Neural cell (in vitro differentiated cells): ENCODE measurements at regions not wholly inside any gene's neighbourhood (a gene's known extent, or its start where the extent isn't known, plus 50 kb on each side); places are given as distances from the start of the nearest gene placed in this dataset.

Experiments used
- H2AFZ ChIP-seq: fragments of 200-600, 300-800 bp; sonication (generic), shearing (Covaris generic); 2 replicates; pipeline ENCODE4 v1.6.0; 2014; ENCODE audit warnings: low read depth, mild to moderate bottlenecking, antibody characterized with exemption, low read length, moderate library complexity
- H3F3A ChIP-seq: fragments of 200-600 bp; shearing (Covaris generic); 2 replicates; pipeline ENCODE4 v1.6.1; 2016; ENCODE audit warnings: mild to moderate bottlenecking, moderate library complexity, mixed read lengths, antibody characterized with exemption, low read length; ENCODE audit not compliant: insufficient read depth, poor library complexity, severe bottlenecking
- H3K27ac ChIP-seq: fragments of 200-600, 300-800 bp; sonication (generic), shearing (Covaris generic); 2 replicates; pipeline ENCODE4 v1.5.1; 2014; ENCODE audit warnings: mild to moderate bottlenecking, low read length, moderate library complexity
- H3K27me3 ChIP-seq: fragments of 300-800, 200-600 bp; sonication (generic), shearing (Covaris generic); 2 replicates; pipeline ENCODE4 v1.6.0; 2014; ENCODE audit warnings: mild to moderate bottlenecking, low read depth, low read length, moderate library complexity; ENCODE audit not compliant: insufficient read depth
- H3K36me3 ChIP-seq: fragments of 300-800, 200-600 bp; sonication (generic), shearing (Covaris generic); 2 replicates; pipeline ENCODE4 v1.5.1; 2014; ENCODE audit warnings: mild to moderate bottlenecking, antibody characterized with exemption, low read length, moderate library complexity; ENCODE audit not compliant: insufficient read depth
- H3K4me2 ChIP-seq: fragments of 300-800, 200-600 bp; sonication (generic), shearing (Covaris generic); 2 replicates; pipeline ENCODE4 v1.6.0; 2014; ENCODE audit warnings: mild to moderate bottlenecking, low read length
- H3K4me3 ChIP-seq: fragments of 300-800, 200-600 bp; sonication (generic), shearing (Covaris generic); 2 replicates; pipeline ENCODE4 v1.5.1; 2014; ENCODE audit warnings: mild to moderate bottlenecking, low read length, moderate library complexity
- H3K79me2 ChIP-seq: fragments of 200-600 bp; shearing (Covaris generic); replicated peaks from 2 replicates; pipeline ENCODE4 v1.6.0; 2014; ENCODE audit warnings: mild to moderate bottlenecking, low read length, moderate library complexity; ENCODE audit not compliant: insufficient read depth
- H3K9ac ChIP-seq: fragments of 300-800, 200-600 bp; sonication (generic), shearing (Covaris generic); 2 replicates; pipeline ENCODE4 v1.6.1; 2016; ENCODE audit warnings: mild to moderate bottlenecking, low read length, mixed read lengths
- H3K9me2 ChIP-seq: fragments of 200-600 bp; shearing (Covaris generic); 2 replicates; pipeline ENCODE4 v1.6.1; 2016; ENCODE audit warnings: mild to moderate bottlenecking, low read length, mixed read lengths; ENCODE audit not compliant: insufficient read depth
- H3K9me3 ChIP-seq: fragments of 200-600, 300-800 bp; sonication (generic), shearing (Covaris generic); 2 replicates; pipeline ENCODE4 v1.6.1; 2016; ENCODE audit warnings: mild to moderate bottlenecking, mixed run types, low read length, moderate library complexity, mixed read lengths
- H4K20me1 ChIP-seq: fragments of 200-600 bp; shearing (Covaris generic); 2 replicates; pipeline ENCODE4 v1.6.1; 2016; ENCODE audit warnings: mild to moderate bottlenecking, mixed run types; ENCODE audit not compliant: insufficient read depth
- CTCF ChIP-seq: fragments of 450-650 bp; IDR thresholded peaks from 2 replicates; pipeline ENCODE4 v1.5.1; 2014; ENCODE audit warnings: antibody characterized with exemption, mild to moderate bottlenecking, moderate library complexity; ENCODE audit not compliant: poor library complexity, severe bottlenecking
- EP300 ChIP-seq: fragments of 450-650 bp; conservative IDR thresholded peaks from 2 replicates; pipeline ENCODE4 v1.6.1; 2014; ENCODE audit warnings: antibody characterized with exemption, mild to moderate bottlenecking, moderate library complexity; ENCODE audit not compliant: poor library complexity, severe bottlenecking
- EZH2 ChIP-seq: fragments of 200-600, 300-800 bp; shearing (Covaris generic), sonication (generic); IDR thresholded peaks from 2 replicates; pipeline ENCODE4 v1.6.1; 2014; ENCODE audit warnings: antibody characterized with exemption, low read length, borderline replicate concordance, mild to moderate bottlenecking; ENCODE audit not compliant: insufficient read depth, poor library complexity, severe bottlenecking
- MXI1 ChIP-seq: fragments of 450-650 bp; conservative IDR thresholded peaks from 2 replicates; pipeline ENCODE4 v1.6.1; 2014; ENCODE audit warnings: antibody characterized with exemption, mild to moderate bottlenecking; ENCODE audit not compliant: poor library complexity, severe bottlenecking
- POLR2AphosphoS5 ChIP-seq: IDR thresholded peaks from 2 replicates; pipeline ENCODE4 v1.6.1; 2012
- RAD21 ChIP-seq: fragments of 450-650 bp; conservative IDR thresholded peaks from 2 replicates; pipeline ENCODE4 v1.6.1; 2014; ENCODE audit warnings: antibody characterized with exemption, mild to moderate bottlenecking, moderate library complexity
- REST ChIP-seq: IDR thresholded peaks from 2 replicates; pipeline ENCODE4 v1.6.1; 2012; ENCODE audit warnings: borderline replicate concordance
- SMC3 ChIP-seq: fragments of 450-650 bp; conservative IDR thresholded peaks from 2 replicates; pipeline ENCODE4 v1.6.1; 2014; ENCODE audit warnings: antibody characterized with exemption, mild to moderate bottlenecking, moderate library complexity; ENCODE audit not compliant: poor library complexity
- TAF1 ChIP-seq: IDR thresholded peaks from 2 replicates; pipeline ENCODE4 v1.6.1; 2012; ENCODE audit warnings: low read depth

DNA sequence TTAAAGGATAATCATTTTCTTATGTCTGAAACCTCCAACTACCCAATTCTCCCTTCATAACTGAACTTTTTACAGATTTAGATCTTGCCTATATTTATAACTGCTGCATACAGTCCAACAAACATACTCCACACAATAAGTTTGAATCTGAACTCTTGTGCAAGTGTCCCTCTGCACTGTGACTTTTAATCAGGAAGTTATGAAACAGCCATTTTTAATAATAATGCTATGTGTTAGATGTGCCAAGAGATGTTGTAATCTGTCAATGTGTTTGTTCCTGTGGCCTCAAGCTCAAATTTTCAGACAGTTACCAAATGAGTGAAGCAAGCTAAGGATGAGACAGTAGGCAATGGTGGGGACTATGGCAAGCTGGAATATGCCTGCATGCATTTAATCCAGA lies 57.6 kb upstream of the MTAP start:
- no peak overlapping the region for H3K4me3 ChIP-seq
- no peak overlapping the region for H3K4me2 ChIP-seq
- no peaks in the 10 kb centered on the region for H3K9me3 ChIP-seq
- H3K9me2 ChIP-seq = no peaks in the 10 kb centered on the region
- H3K36me3 ChIP-seq = no peaks in the 10 kb centered on the region
- H2AFZ ChIP-seq = no peak overlapping the region
- H3K79me2 ChIP-seq = no peaks in the 10 kb centered on the region
- no peak overlapping the region for H3K9ac ChIP-seq
- H3K27ac ChIP-seq = no peak overlapping the region
- H4K20me1 ChIP-seq = no peaks in the 10 kb centered on the region
- no peaks in the 10 kb centered on the region for H3K27me3 ChIP-seq
- TF ChIP-seq SMC3 (no peak), EP300 (no peak), EZH2 (no peak), REST (no peak), TAF1 (no peak), RAD21 (no peak), MXI1 (no peak), CTCF (no peak), POLR2AphosphoS5 (no peak)
- no peaks in the 10 kb centered on the region for H3F3A ChIP-seq

- TF ChIP-seq MXI1 = no peak
- no peak for TF ChIP-seq POLR2AphosphoS5
- no peaks in the 10 kb centered on the region for H3K27me3 ChIP-seq
Measured at GRCh38 chr9:21746550-21746949, 55.9 kb upstream of the MTAP start.

DNA sequence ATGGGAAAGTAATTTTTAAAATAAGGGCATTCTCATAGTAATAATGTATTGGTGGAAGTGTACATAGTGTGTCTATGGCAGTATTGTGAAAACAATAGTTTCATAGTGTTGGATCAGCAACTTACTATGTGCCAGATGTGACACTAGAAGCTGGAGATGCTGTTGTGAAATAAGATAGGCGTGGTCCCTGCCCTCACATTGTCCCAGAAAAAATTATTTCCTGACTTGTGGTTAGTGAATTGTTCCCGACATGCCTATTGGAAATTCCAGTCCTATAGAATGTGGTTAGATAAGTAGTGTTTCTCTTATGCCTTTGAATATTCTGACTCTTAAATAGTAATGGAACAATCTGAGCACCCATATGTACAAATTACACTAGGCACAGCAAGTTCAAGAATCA lies 55.3 kb upstream of the MTAP start:
- H3K27ac ChIP-seq = no peak overlapping the region
- no peaks in the 10 kb centered on the region for H3K9me2 ChIP-seq
- H3K4me2 ChIP-seq = no peak overlapping the region
- no peaks in the 10 kb centered on the region for H3K36me3 ChIP-seq
- no peaks in the 10 kb centered on the region for H3F3A ChIP-seq
- no peaks in the 10 kb centered on the region for H3K79me2 ChIP-seq
- H3K27me3 ChIP-seq = no peaks in the 10 kb centered on the region
- TF ChIP-seq REST (no peak), MXI1 (no peak), RAD21 (no peak), SMC3 (no peak), CTCF (no peak), EZH2 (no peak), POLR2AphosphoS5 (no peak), TAF1 (no peak), EP300 (no peak)
- no peak overlapping the region for H3K4me3 ChIP-seq
- H3K9ac ChIP-seq = no peak overlapping the region
- no peaks in the 10 kb centered on the region for H4K20me1 ChIP-seq
- no peaks in the 10 kb centered on the region for H3K9me3 ChIP-seq
- no peak overlapping the region for H2AFZ ChIP-seq

More at GRCh38 chr9:21746550-21746949, 55.9 kb upstream of the MTAP start:
- H3K9me3 ChIP-seq = no peaks in the 10 kb centered on the region
- H3K27ac ChIP-seq = no peak overlapping the region
- H2AFZ ChIP-seq = no peak overlapping the region
- no peak overlapping the region for H3K4me2 ChIP-seq
- no peak overlapping the region for H3K9ac ChIP-seq
- no peaks in the 10 kb centered on the region for H4K20me1 ChIP-seq
- no peak overlapping the region for H3K4me3 ChIP-seq
- no peaks in the 10 kb centered on the region for H3F3A ChIP-seq
- H3K36me3 ChIP-seq = no peaks in the 10 kb centered on the region
- H3K79me2 ChIP-seq = no peaks in the 10 kb centered on the region
- H3K9me2 ChIP-seq = no peaks in the 10 kb centered on the region
